Body of pancreas (tissue), 4 donors: ENCODE measurements at regions not wholly inside any gene's neighbourhood (a gene's known extent, or its start where the extent isn't known, plus 50 kb on each side); places are given as distances from the start of the nearest gene placed in this dataset.

Source experiments
- ATAC-seq: fragments of 150-250 bp; one replicate; pipeline ENCODE4 v1.9.1; 2016
- DNase-seq, 4 donors: peaks; one replicate each; pipeline ENCODE4 v3.0.0-alpha.2; 2019
- H3K27ac ChIP-seq, 4 donors: fragments of 200-600 bp; sonication (generic); 1 replicate in 3 of 4; 2 replicates in 1 of 4; pipeline versions ENCODE4 v1.5.1 to v1.6.1; 2016 to 2019; ENCODE audit warnings: mild to moderate bottlenecking in 1 of 4, mixed read lengths in 1 of 4, moderate library complexity in 1 of 4
- H3K27me3 ChIP-seq, 2 donors: fragments of 200-600 bp; sonication (generic); one replicate each; pipeline ENCODE4 v1.6.0; 2016; ENCODE audit warnings: mild to moderate bottlenecking in 1 of 2
- H3K36me3 ChIP-seq, 2 donors: fragments of 200-600 bp; sonication (generic); replicated peaks in 1 of 2; 2 replicates each; pipeline ENCODE4 v1.5.1; 2016; ENCODE audit warnings: low read depth in 2 of 2; ENCODE audit not compliant: insufficient read depth in 1 of 2
- H3K4me1 ChIP-seq: fragments of 200-600 bp; sonication (generic); one replicate; pipeline ENCODE4 v1.6.0; 2016
- H3K4me3 ChIP-seq, 2 donors: fragments of 200-600 bp; sonication (generic); 1 replicate in 1 of 2; 2 replicates in 1 of 2; pipeline ENCODE4 v1.5.1; 2016 to 2019
- H3K9me3 ChIP-seq, 3 donors: fragments of 200-600 bp; sonication (generic); 1 replicate in 2 of 3; 2 replicates in 1 of 3; pipeline ENCODE4 v1.5.1; 2016
- CTCF ChIP-seq, 7 experiments: fragments of 450-650 bp in 4 of 7; fragments of 200-600 bp in 3 of 7; sonication (generic) in 3 of 7; IDR thresholded peaks; one replicate each; pipeline ENCODE4 v1.5.1; 2016 to 2019; ENCODE audit warnings: antibody characterized with exemption in 7 of 7
- POLR2A ChIP-seq, 3 donors: fragments of 450-650 bp; IDR thresholded peaks; one replicate each; pipeline ENCODE4 v1.6.1; 2016; ENCODE audit warnings: antibody characterized with exemption in 3 of 3, mild to moderate bottlenecking in 2 of 3
- WGBS, 2 donors: methylation state at CpG; one replicate each; pipeline ENCODE4 v1.1.5; 2017; 5-methylcytosine and 5-hydroxymethylcytosine counted together
- intact Hi-C: fragments of 100-400 bp; cut with DNase I; formaldehyde crosslinking; loops from one replicate; pipeline ENCODE4 v1.15.1; 2023

GRCh38 chr14:25220514-25220913 lies 170.6 kb upstream of the STXBP6 start:
- H3K27me3 ChIP-seq, result no peaks in the 10 kb centered on the region
- intact Hi-C loops, result no loop called here
- H3K36me3 ChIP-seq, result no peaks in the 10 kb centered on the region
- DNase-seq, result no peak
- no peak overlapping the region for H3K27ac ChIP-seq
- no peaks in the 10 kb centered on the region for H3K9me3 ChIP-seq
- H3K4me1 ChIP-seq, result no peaks in the 10 kb centered on the region
- H3K4me3 ChIP-seq, result no peak overlapping the region
- TF ChIP-seq POLR2A (IDR thresholded peaks at IDR 0.05) (no peak), CTCF (IDR thresholded peaks at IDR 0.05) (no peak)
- no peak for ATAC-seq

GRCh38 chr14:25215607-25216006 lies 165.7 kb upstream of the STXBP6 start:
- H3K9me3 ChIP-seq, result no peaks in the 10 kb centered on the region
- intact Hi-C loops, result no loop called here
- H3K4me1 ChIP-seq, result no peaks in the 10 kb centered on the region
- no peak overlapping the region for H3K4me3 ChIP-seq
- TF ChIP-seq POLR2A (IDR thresholded peaks at IDR 0.05) (no peak), CTCF (IDR thresholded peaks at IDR 0.05) (no peak)
- H3K27ac ChIP-seq, result no peak overlapping the region
- ATAC-seq (no peak), DNase-seq (no peak)
- H3K36me3 ChIP-seq, result no peaks in the 10 kb centered on the region
- no peaks in the 10 kb centered on the region for H3K27me3 ChIP-seq

GRCh38 chr14:25197885-25198284 lies 147.9 kb upstream of the STXBP6 start:
- Histone ChIP-seq H3K4me1 (no peaks in the 10 kb centered on the region), H3K27me3 (no peaks in the 10 kb centered on the region), H3K27ac (no peak overlapping the region), H3K36me3 (no peaks in the 10 kb centered on the region), H3K9me3 (peaks cover 0 to 3% (median 0%) of the 10 kb centered on the region in 3 donors), H3K4me3 (no peak overlapping the region)
- TF ChIP-seq POLR2A (IDR thresholded peaks at IDR 0.05) (no peak), CTCF (IDR thresholded peaks at IDR 0.05) (no peak)
- intact Hi-C loops, result no loop called here
- ATAC-seq, result no peak
- no peak for DNase-seq

GRCh38 chr14:25180221-25180620 lies 130.3 kb upstream of the STXBP6 start:
- no peak for DNase-seq
- 68 to 89% methylated on average over 1 of the region's 1 CpG for WGBS, 2 donors
- no peaks in the 10 kb centered on the region for H3K4me1 ChIP-seq
- no peak for TF ChIP-seq CTCF (IDR thresholded peaks at IDR 0.05)
- no peak for TF ChIP-seq POLR2A (IDR thresholded peaks at IDR 0.05)
- no peaks in the 10 kb centered on the region for H3K27me3 ChIP-seq
- no peak overlapping the region for H3K27ac ChIP-seq
- ATAC-seq, result no peak
- H3K4me3 ChIP-seq, result no peak overlapping the region
- no peaks in the 10 kb centered on the region for H3K36me3 ChIP-seq
- intact Hi-C loops, result no loop called here
- H3K9me3 ChIP-seq, result no peaks in the 10 kb centered on the region

GRCh38 chr14:25178255-25178654 lies 128.3 kb upstream of the STXBP6 start:
- no peaks in the 10 kb centered on the region for H3K27me3 ChIP-seq
- H3K36me3 ChIP-seq, result no peaks in the 10 kb centered on the region
- H3K4me1 ChIP-seq, result no peaks in the 10 kb centered on the region
- WGBS, 2 donors, result 76 to 77% methylated on average over 3 of the region's 3 CpGs
- intact Hi-C loops, result no loop called here
- H3K27ac ChIP-seq, result no peak overlapping the region
- DNase-seq, result no peak
- no peaks in the 10 kb centered on the region for H3K9me3 ChIP-seq
- no peak for ATAC-seq
- H3K4me3 ChIP-seq, result no peak overlapping the region
- TF ChIP-seq POLR2A (IDR thresholded peaks at IDR 0.05), result no peak
- TF ChIP-seq CTCF (IDR thresholded peaks at IDR 0.05), result no peak
